GM18861 (cell line): ENCODE measurements at regions not wholly inside any gene's neighbourhood (a gene's known extent, or its start where the extent isn't known, plus 50 kb on each side); places are given as distances from the start of the nearest gene placed in this dataset.

Experiments
- ATAC-seq: cut with Tn5 transposase; IDR thresholded peaks from one replicate; pipeline ENCODE4 v1.9.1; 2021; ENCODE audit not compliant: unreplicated experiment

DNA sequence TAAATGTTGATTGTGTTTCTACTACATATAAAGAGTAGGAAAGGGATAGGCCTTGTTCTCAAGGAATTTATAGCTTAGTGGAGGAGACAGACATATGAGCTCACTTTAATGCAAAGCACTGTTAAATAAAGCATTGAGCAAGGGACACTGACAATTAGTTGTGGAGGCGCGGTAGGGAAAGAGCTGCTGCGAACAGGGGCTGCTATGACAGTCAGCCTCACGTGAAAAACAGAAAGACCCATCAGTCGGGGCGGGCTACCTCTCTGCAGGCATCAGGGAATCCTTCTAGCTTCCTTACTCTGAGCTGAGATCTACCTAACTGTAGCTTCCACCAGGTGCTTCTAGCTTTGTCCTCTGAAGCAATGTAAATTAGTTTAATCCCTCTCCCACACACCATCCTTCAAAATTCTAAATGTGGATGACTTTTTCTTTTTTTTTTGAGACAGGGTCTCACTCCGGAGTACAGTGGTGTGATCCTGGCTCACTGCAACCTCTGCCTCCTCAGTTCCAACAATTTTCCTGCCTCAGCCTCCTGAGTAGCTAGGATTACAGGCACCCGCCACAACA, 129.9 kb upstream of the ZFHX3 start:
- ATAC-seq = no peak

DNA sequence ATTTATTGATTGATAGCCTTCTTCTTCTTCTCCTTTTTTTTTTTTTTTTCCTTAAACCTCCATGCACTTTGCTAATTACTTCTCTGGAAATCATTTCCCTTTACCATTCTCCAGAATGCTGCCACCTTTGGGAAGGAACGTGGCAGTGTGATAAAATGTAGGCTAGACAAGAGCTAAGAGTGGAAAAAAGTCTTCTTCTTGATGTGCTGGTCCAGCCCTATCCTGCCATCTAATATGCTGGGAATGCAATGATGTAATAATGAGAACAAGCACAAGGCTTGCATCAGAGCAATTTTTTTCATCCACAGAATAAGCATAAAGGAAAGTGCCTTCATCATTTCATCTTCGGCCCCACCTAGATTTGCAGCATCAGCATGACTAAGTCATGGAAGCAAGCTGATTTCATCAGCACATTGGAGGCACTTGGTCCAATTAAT, 128.7 kb upstream of the ZFHX3 start:
- ATAC-seq = no peak

DNA sequence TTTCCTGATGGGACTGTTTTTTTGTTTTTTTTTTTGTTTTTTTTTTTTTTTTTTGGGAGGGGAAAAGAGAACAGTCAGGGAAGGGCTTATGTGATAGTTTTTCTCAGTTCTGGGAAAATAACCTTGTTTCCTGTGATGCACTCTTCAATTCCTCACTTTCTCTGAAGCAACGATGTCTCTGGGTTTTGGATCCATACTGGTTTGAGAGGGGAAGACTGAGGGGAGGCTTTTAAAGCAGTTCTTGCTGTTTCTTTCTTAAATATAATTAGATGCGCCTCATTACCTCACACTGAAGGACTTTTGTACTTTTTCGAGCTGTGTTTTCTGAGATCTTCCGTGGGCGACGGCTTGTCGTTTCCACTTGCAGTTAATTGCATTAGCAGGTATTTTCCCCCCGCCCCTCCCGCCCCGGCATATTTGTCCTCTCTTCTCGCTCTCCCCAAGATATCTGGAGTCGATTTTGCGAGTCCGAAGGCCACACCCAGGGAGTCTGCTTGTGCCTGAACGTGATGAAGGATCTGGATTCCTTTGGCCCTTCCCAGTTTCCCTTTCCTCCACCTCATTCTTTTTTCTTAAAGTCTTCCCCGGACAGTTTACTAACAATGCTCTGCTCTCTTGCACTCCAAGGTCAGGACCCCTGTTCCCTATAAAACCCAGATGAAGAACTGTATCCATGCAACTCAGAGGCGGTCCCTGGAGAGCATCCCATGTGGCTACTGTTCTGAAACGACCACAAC, 125.2 kb upstream of the ZFHX3 start:
- no peak for ATAC-seq

DNA sequence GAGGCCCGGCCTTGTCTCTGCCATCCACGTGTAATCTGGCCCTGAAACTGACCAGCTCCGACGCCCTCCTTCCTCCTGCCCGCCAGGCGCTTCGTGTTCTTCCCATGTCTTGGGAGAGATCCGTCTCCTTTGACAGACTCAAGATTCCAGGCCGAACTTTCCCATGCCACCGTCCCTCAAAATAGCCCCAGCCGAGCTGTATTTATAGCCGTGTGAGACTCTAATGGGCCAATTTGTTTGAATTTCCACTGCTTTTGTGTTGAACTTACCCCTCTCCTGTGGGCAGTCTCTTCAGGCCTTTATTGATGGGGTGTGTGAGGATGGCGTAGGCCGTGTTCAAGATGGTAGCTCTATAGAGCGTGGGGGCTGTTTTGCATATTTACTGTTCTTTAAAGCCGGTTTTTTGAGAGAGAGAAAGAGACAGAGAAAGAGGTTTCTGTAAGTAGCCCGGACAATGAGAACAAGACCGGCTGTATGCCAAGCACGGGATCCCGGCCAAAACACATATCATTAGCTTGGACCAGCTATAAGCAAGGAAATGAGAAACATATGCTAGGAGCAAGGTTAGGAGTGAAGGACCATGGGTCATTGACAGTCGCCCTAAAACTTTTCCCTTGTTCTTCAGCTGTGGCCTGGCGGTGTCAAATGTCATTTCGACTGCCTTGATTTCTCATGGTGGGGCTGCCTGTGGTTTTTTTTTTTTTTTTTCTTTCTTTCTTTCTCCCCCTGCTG, 124.5 kb upstream of the ZFHX3 start:
- ATAC-seq = no peak

DNA sequence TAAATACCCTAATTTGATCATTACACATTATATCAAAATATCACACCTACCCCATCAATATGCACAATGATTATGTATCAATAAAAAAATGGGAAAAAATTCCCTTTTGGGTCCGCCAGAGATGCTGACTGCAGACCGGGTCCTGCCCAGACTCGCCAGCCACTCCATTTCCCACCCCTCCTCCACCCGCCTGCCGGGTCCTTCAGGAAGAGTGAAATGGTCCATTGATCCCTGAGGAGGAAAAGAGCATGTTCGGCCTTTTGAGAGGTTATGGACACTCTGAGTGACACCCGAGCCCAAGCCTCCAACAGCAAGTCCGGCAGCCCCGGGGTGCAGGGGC, 123.9 kb upstream of the ZFHX3 start:
- no peak for ATAC-seq

DNA sequence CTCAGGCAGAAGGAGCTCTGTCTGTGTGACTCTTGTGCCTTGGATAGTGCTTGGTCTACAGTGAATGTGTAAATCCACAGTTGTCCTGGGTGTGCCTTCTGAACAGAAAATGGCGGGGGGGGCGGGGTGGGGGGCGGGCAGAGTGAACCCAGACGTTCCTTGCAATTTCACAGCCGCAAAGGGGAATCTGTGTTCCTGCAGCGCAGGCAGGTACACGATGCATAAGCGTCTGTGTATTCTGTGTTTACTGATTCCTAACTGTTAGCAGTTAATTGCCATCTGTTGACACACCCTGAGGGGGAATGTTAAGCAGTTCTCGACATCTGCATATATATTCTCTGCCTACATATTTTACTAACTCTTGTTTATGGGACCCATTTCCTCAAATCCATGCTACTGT, 123.5 kb upstream of the ZFHX3 start:
- no peak for ATAC-seq

DNA sequence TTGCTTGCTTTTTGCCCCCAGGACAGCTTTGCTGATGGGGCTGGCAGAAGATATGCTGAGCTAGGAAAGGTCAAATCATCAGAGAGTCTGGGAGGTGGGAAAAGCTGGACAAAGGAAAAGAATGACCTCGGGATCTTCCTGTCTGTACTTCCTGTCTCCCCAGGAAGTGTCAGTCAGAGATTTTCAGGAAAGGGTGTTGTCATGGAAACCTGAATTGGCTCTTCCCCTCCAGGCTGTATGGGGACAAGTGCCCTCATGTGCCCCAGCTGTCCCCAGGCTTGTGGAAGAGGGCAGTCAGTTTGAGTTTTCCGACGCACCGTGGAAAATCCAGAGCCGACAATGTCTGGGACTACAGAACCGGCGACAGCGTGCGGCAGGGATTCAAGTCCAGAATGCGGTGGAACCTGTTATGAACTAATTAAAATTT, 122.7 kb upstream of the ZFHX3 start:
- no peak for ATAC-seq

DNA sequence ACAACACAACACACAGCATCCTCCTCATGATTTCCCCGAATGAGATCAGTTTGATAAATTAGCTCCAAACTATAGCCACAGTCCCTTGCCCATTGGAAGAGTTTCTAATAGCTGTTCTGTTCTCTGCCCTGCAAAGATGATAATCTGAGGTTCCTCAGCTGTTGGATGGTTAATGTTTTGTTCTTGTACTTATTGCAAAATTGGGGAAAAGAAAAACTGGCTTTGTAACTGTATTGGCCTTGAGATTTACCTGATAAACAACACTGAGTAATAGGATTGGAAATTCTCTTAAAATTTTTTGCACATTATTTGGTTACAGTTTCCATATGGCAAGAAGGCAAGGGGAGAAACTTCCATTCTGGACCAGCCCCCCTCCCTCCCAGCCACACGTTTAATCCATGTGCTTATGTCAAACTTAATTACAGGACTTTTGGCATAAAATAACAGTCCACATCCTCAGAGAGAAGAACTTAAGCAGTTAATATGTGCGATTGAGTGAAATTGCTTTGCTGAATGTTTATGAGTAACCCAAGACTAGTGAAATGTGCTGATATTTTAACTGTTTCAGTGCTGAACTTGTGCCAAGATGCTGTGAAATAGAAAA, 119.1 kb upstream of the ZFHX3 start:
- no peak for ATAC-seq

DNA sequence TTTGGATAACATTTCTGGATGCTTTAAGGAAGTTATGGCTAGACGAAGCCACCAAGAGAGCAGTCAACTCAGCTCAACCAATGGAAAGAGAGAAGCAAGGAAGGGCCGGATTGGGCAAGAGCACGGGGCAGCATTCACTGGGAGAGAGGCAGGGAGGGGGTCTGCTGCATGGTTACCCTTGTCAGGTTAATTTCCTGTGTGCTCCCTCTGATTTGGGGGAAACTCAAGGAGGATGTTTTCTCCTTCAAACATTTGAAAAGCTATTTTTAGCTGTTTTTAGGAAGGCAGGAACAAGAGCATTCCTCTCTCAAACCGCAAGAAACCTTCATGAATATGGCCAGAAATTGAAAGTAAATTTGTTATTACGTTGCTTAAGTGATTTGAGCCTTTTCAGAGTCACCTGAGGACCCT, 118.5 kb upstream of the ZFHX3 start:
- ATAC-seq = no peak

DNA sequence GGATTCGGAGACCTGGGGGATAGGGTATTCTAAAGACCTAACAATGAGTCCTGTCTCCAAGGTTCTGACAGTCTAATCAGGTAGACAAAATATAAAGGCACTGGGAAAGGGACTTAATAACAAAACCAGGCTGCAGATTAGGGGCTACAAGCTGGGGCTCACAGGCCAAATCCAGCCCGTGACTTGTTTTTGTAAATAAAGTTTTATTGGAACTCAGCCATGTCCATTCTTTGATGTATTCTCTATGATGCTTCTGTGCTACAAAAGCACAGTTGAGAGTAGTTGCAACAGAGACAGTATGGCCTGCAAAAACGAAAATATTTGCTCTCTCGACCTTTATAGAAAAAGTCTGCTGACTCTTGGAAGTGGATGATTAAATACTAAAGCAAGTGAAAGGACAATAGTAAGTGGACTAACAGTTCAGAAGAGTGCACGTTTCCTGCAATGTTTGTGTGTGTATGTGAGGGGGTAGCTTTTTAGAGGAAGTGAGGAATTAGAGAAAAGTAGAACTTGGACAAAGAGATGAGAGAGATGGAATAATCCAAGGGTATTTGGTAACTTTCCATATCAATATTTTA, 115.4 kb upstream of the ZFHX3 start:
- ATAC-seq = no peak

DNA sequence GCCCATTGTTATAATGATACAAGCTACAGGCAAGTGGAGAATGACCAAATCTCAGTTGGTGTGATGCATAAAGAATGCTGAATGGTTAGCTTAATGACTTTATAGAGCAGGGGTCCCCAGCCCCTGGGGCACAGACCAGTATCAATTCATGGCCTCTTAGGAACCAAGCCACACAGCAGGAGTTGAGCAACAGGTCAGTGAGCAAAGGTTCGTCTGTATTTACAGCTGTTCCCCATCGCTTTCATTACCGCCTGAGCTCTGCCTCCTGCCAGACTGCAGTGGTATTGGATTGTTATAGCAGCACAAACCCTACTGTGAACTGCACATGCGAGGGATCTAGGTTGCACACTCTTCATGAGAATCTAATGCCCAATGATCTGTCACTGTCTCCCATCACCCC, 114.0 kb upstream of the ZFHX3 start:
- ATAC-seq = no peak

DNA sequence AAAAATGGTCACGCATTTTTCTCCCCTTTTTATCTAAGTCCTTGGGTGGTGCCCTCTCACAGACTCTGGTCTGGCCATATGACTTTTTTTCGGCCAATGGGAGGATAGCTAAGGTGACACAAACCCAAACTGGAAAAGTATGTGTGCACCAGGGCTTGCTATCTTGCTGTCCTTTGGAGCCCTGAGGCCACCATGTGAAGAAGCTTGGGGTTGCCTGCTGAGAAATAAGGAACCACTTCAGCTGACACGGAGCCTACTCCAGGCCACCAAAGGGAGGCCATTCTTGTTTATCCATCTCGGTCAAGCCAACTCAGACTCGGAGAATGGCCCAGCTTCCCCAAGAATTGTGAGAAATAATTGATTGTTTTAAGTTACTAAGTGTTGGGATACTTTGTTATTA, 111.4 kb upstream of the ZFHX3 start:
- ATAC-seq = no peak

DNA sequence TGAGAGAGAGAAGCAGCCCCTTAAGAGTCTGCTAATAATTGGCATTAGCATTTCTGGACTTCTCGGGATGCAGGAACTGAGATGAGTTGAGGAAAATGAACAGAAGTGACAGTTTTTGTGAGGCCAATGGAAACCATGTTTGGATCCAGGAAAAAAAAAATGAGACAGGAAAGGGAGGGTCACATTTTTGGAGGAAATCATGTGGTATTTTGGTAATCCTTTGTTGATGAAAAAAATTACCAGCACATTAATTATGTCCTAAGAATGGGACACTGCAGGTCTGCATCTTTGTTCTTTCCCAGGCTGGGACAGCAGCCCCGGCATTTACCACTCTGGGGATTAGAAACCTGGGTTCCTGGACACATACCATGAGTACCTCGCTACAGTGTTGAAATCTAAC, 109.9 kb upstream of the ZFHX3 start:
- no peak for ATAC-seq

DNA sequence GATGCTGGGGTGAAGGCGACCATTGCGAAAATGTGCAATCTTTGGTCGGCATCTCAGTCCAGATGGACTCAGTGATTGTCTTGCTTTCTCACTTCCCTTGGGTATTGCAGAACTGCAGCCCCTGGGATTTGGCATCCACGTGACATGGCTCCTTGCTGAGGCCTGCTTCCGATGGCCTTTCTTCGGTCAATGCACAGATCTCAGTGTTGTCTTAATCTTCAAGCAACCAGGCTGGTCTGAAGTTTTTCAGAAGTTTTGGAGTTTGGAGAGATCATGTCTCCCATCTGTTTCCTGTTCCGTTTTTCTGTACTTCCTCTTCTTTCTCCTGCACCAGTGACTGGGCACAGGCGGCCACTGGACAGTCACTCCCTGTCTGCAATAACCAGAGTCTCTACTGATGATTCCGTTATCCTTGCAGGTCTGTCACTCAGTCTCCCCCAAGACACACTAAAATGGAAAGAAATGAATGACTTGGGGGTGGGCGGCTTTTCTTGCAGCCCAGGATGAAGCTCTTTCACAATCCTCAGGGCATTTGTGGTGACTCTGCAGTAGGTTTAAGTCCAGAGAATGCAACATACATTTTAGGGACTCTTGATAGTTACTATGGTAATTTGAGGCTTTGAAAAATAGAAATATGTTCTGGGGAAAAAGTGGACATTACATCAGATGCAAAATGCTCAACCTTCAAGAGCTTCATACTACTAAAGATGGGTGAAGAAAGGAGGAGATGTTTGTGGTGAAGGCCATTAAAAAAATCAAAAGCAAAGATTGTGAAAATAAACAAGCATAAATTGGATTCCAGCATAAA, 106.3 kb upstream of the ZFHX3 start:
- ATAC-seq = no peak

DNA sequence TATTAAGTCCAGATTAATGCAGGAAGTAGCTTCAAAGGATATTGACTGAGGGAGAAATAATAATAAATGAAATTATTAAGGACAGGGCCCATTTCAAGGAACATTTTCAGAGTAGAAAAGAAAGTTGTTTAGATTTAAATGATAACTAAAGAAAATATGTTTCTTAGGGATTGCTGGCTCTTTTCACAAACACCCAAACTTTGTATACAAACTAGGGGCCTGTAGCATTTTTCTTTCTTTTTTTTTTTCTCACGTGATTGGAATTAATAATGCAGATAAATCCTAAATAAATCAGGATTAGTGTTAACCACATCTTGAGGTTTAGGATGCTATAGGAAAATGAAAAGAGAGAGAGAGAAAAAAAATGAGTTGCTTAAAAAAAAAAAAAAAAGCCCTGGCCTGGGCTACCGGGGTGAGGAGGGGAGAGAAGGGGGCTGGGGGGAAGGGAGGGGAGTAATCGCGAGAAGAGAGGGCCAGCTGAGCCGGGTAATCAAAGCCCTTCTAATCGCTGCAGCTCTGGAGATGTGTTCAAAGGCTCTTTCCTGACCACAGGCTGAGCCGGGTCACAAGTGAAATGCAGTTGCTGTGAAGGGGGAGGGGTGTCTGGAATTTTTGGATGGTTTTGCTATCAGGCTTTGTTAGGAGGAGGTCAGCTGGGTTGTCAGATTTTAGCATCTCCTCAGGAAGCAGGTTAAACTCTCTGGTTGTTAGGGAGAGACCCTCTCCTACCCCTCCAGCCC, 104.6 kb upstream of the ZFHX3 start:
- ATAC-seq = no peak

DNA sequence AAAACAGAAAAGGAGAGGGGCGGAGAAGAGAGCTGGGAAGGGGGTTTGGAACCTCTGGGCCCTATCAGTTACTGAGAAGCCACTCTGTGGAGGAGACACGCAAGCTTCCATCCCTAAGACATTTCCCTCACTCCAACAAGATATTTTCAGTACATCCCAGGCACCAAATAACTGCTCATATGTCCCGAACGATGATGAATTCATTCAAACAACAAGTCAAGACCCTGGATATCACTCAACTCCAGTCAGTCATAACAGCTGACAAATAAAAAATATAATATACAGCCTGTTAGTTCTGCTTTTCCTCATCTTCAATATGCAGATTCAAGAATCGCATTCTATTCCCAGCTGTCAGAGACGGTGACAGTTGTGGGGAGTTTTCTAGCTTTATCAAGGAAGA, 104.0 kb upstream of the ZFHX3 start:
- no peak for ATAC-seq

DNA sequence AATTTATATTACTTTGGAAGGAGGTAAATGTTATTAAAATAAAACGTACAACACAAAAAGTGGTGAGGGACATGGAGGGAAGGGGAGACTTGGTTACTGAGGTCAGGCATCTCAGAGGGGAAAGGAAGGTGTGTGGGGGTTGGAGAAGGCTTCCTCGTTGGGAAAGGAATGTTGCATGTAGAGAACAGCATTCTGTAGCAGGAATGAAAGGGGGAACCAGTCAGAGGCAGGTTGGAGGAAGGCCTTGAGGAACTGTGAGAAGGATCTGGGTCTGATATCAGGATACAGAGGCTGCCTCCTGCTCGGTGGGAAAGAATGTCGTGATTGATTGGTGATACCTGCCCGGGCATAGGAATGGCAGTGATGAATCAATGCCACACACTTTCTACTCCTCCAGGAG, 103.3 kb upstream of the ZFHX3 start:
- no peak for ATAC-seq

DNA sequence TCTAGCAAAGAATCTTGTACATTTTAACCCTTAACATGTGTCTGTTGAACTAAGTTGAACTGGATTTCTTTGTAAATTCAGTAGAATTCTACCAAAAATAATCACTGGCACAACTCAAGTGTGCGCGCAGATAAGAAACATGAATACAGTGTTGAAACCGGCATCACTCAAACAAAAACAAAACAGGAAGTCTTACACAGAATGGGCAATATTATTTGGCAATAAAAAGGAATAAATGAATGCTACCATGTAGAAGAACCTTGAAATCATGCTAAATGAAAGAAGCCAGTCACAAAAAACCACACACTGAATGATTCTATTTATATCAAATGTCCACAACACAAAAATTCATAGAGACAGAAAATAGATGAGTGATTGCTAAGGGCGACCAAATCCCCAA, 102.9 kb upstream of the ZFHX3 start:
- ATAC-seq = no peak

DNA sequence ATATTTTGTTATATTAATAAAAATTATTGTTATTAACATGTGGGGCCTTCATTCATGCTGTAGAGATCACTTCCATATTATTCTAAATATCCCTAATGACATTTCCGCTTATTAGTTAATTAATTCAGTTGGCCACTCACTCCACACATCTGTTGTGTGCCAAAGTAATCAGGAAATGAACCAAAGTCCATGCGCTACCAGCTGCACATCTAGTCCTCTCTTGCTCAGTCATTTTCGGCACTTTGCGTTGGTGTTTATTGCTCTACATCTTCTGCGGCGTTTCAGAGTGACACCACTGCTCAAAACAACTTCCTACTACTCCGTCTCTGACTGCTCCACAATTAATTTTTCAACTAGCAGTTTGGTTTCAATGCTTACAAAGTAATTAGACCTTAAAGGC, 101.4 kb upstream of the ZFHX3 start:
- no peak for ATAC-seq

DNA sequence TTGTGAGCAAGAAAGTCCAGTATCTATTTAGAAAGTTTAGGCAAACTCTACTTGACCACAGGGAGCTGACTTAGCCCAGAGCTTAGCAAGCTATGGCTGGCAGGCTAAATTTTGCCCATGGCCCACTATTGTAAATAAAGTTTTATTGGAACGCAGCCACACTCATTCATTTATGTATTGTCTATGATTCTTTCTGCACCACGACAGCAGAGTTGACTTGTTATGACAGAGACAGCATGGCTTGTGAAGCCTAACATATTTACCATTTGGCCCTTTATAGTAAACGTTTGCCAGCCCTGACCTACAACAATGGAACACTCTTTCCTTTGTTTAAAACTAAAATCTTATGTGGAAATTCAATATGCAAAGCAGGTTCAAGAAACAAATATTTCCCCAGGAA, 100.0 kb upstream of the ZFHX3 start:
- ATAC-seq = no peak
